ENCODE measurements at regions not wholly inside any gene's neighbourhood (a gene's known extent, or its start where the extent isn't known, plus 50 kb on each side); places are given as distances from the start of the nearest gene placed in this dataset.

- CTCF ChIA-PET, result no interaction called here
Measured at GRCh38 chr15:46732060-46732459, 985.2 kb upstream of the SEMA6D start.

GRCh38 chr15:46735115-46735514, 982.2 kb upstream of the SEMA6D start:
- Histone ChIP-seq H3K9me3 (ENCODE audit: low read length) (no peaks in the 10 kb centered on the region), H3K9me2 (replicated peaks; ENCODE audit: low read length) (no peaks in the 10 kb centered on the region), H4K20me1 (ENCODE audit: low read length) (no peaks in the 10 kb centered on the region), H3K4me2 (ENCODE audit: low read length) (no peak overlapping the region), H3K27ac (ENCODE audit: low read length) (no peak overlapping the region), H3K9ac (ENCODE audit: low read length) (no peak overlapping the region), H3K4me3 (ENCODE audit: low read length) (no peak overlapping the region), H3K4me1 (ENCODE audit: insufficient read depth, low read length) (no peaks in the 10 kb centered on the region), H3F3A (ENCODE audit: low read length, unreplicated experiment) (no peaks in the 10 kb centered on the region), H3K36me3 (ENCODE audit: low read depth, low read length) (no peaks in the 10 kb centered on the region), H2AFZ (ENCODE audit: low read length) (no peak overlapping the region), H3K79me2 (ENCODE audit: low read length) (no peaks in the 10 kb centered on the region), H3K27me3 (ENCODE audit: low read length) (no peaks in the 10 kb centered on the region)
- intact Hi-C loops (cut with micrococcal nuclease), result no loop called here
- no TSS peak for BruUV-seq (replicated peaks)
- DNase-seq (no peak), ATAC-seq (no peak)
- CTCF ChIA-PET, result no interaction called here
- POLR2A ChIA-PET (ENCODE audit: unreplicated experiment), result no interaction called here
- TF ChIP-seq EZH2phosphoT487 (IDR thresholded peaks at IDR 0.05; ENCODE audit: borderline replicate concordance, low read length), result no peak
- TF ChIP-seq EZH2 (IDR thresholded peaks at IDR 0.05; ENCODE audit: low read length, unreplicated experiment), result no peak
- TF ChIP-seq CTCF (conservative IDR thresholded peaks at IDR 0.05; ENCODE audit: low read depth, low read length), result no peak

More at GRCh38 chr15:46732060-46732459, 985.2 kb upstream of the SEMA6D start:
- Histone ChIP-seq H3K9me2 (replicated peaks; ENCODE audit: low read length) (no peaks in the 10 kb centered on the region), H3K79me2 (ENCODE audit: low read length) (no peaks in the 10 kb centered on the region), H3F3A (ENCODE audit: low read length, unreplicated experiment) (no peaks in the 10 kb centered on the region), H3K36me3 (ENCODE audit: low read depth, low read length) (no peaks in the 10 kb centered on the region), H3K9ac (ENCODE audit: low read length) (no peak overlapping the region), H3K9me3 (ENCODE audit: low read length) (no peaks in the 10 kb centered on the region), H3K4me1 (ENCODE audit: insufficient read depth, low read length) (no peaks in the 10 kb centered on the region), H3K4me2 (ENCODE audit: low read length) (no peak overlapping the region), H4K20me1 (ENCODE audit: low read length) (no peaks in the 10 kb centered on the region), H3K4me3 (ENCODE audit: low read length) (no peak overlapping the region), H3K27me3 (ENCODE audit: low read length) (no peaks in the 10 kb centered on the region), H2AFZ (ENCODE audit: low read length) (no peak overlapping the region), H3K27ac (ENCODE audit: low read length) (no peak overlapping the region)
- no TSS peak for BruUV-seq (replicated peaks)
- POLR2A ChIA-PET (ENCODE audit: unreplicated experiment), result no interaction called here
- DNase-seq (no peak), ATAC-seq (no peak)
- TF ChIP-seq CTCF (conservative IDR thresholded peaks at IDR 0.05; ENCODE audit: low read depth, low read length), result no peak
- no peak for TF ChIP-seq EZH2phosphoT487 (IDR thresholded peaks at IDR 0.05; ENCODE audit: borderline replicate concordance, low read length)
- no peak for TF ChIP-seq EZH2 (IDR thresholded peaks at IDR 0.05; ENCODE audit: low read length, unreplicated experiment)
- intact Hi-C loops (cut with micrococcal nuclease), result no loop called here

- H3K9me3 ChIP-seq (ENCODE audit: low read length), result no peaks in the 10 kb centered on the region
- intact Hi-C loops (cut with micrococcal nuclease), result no loop called here
- no peak overlapping the region for H3K27ac ChIP-seq (ENCODE audit: low read length)
- CTCF ChIA-PET, result no interaction called here
- no peaks in the 10 kb centered on the region for H3K9me2 ChIP-seq (replicated peaks; ENCODE audit: low read length)
- BruUV-seq (replicated peaks), result no TSS peak
- POLR2A ChIA-PET (ENCODE audit: unreplicated experiment), result no interaction called here
- no peaks in the 10 kb centered on the region for H4K20me1 ChIP-seq (ENCODE audit: low read length)
- no peaks in the 10 kb centered on the region for H3F3A ChIP-seq (ENCODE audit: low read length, unreplicated experiment)
- TF ChIP-seq EZH2phosphoT487 (IDR thresholded peaks at IDR 0.05; ENCODE audit: borderline replicate concordance, low read length) (no peak), EZH2 (IDR thresholded peaks at IDR 0.05; ENCODE audit: low read length, unreplicated experiment) (no peak), CTCF (conservative IDR thresholded peaks at IDR 0.05; ENCODE audit: low read depth, low read length) (no peak)
- no peak overlapping the region for H2AFZ ChIP-seq (ENCODE audit: low read length)
- no peaks in the 10 kb centered on the region for H3K79me2 ChIP-seq (ENCODE audit: low read length)
- no peaks in the 10 kb centered on the region for H3K36me3 ChIP-seq (ENCODE audit: low read depth, low read length)
- H3K27me3 ChIP-seq (ENCODE audit: low read length), result no peaks in the 10 kb centered on the region
- H3K4me3 ChIP-seq (ENCODE audit: low read length), result no peak overlapping the region
- no peak overlapping the region for H3K9ac ChIP-seq (ENCODE audit: low read length)
- no peaks in the 10 kb centered on the region for H3K4me1 ChIP-seq (ENCODE audit: insufficient read depth, low read length)
- H3K4me2 ChIP-seq (ENCODE audit: low read length), result no peak overlapping the region
- DNase-seq, result no peak
- ATAC-seq, result no peak
Measured at GRCh38 chr15:46751303-46751702, 966.0 kb upstream of the SEMA6D start.

All from PC-3 (cell line).